HT-29 (cell line): ENCODE measurements at regions not wholly inside any gene's neighbourhood (a gene's known extent, or its start where the extent isn't known, plus 50 kb on each side); places are given as distances from the start of the nearest gene placed in this dataset.
A peak's percentile ranks its signal among the peaks of the same experiment; 100 is the strongest.

Experiments
- DNase-seq: peaks from one replicate; pipeline ENCODE4 v3.0.0-alpha.2; 2015; ENCODE audit warnings: low spot score

GRCh38 chr16:62424206-62424605 is 388.0 kb upstream of the CDH8 start:
- no peak for DNase-seq

GRCh38 chr16:62408760-62409159 is 372.5 kb upstream of the CDH8 start:
- no peak for DNase-seq

GRCh38 chr16:62406387-62406786 is 370.1 kb upstream of the CDH8 start:
- DNase-seq = no peak

- DNase-seq = no peak
These were observed 368.8 kb upstream of the CDH8 start for GRCh38 chr16:62404842-62405611.

DNA sequence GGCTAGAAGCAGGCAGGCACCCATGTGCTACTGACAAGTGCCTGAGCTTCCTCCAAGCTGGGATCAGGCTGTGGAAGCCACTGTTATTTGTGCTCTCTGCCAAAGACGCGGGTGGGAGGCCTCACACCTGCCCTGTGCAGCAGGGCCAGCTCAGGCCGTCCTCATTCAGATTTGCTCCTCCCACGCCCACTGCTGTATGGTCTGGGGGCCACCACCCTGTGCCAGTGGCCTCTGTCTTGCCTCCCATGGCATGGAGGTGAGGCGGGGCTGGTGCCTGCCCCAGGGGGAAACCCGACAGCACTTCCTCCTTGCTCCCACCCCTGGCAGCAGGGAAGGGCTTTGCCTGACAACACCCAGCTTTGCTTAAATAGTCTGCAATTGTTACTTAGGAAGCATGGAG is 356.5 kb upstream of the CDH8 start:
- no peak for DNase-seq

GRCh38 chr16:62391940-62392339 is 355.7 kb upstream of the CDH8 start:
- DNase-seq = no peak

- DNase-seq = no peak
These were observed 354.9 kb upstream of the CDH8 start for GRCh38 chr16:62391134-62391533.

DNA sequence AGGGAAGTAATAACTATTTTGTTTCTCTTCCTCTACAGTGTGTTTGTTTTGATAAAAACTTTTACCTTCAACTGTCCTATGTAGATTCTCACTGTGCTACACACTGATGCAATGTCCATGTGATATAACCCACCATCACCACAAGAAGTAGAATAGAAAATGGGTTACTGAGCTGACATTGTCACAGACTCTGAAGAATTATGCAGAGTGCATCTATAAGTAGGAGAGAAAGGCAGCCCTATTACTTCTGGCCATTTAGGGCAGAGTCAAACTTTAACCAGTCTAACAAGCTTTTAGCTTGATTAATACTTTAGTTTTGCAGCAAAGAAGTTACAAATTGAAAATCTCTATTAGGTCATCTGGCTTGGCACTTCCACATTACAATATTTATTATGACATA is 354.0 kb upstream of the CDH8 start:
- no peak for DNase-seq

DNA sequence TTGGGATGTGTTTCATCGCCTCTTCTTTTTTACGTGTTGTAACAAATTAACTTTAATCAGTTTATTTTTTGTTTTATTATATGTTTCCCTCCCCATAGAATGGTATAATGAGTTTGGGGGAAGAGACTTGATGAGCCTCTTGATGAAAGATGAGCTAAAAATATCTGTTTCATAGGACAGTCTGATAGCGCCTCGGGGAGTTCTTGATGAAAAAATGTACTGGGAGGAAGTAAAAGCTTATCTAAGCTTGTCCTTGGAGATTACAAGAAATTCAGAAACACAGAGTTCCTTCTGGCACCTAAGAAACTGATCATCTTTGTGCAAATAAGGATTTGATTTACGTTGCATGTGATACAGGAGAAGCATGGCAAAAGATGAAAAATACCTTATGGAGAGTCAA is 350.2 kb upstream of the CDH8 start:
- no peak for DNase-seq

DNA sequence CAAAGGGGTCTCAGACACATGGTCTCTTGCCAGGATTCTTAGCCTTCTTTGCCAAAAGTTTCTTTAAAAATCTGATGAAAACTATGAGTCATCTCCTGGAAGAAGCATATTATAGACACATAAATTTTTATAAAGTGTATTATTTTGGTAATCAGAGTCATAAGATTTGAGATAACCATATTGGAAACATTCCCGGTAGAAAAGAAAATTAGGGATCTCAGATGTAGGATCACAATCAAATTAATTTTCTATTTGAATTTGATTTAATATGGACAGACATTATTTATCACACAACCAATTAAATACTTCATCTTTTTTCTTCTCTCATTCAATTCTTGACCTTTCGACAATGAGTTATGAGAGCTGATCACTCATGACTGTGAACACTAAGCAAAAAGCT is 347.7 kb upstream of the CDH8 start:
- no peak for DNase-seq

DNA sequence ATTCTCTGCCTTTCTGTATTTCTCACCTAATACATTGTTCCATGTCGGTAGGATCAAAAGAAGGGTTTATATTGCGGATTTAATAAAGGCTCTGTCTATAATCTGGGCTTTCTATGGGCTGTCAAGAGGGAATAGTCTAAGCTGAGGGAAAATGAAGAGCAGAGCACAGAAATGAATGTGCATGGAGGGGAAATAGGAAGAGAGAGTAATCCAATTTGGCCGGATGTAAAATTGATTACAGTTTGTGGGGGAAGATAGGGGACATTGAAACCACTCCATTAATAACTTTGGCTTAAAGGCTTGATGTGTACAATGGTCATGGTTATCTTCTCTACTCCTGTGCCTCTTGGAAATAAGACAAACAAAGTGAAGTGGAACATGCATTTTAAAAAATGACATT is 334.2 kb upstream of the CDH8 start:
- DNase-seq = no peak

DNA sequence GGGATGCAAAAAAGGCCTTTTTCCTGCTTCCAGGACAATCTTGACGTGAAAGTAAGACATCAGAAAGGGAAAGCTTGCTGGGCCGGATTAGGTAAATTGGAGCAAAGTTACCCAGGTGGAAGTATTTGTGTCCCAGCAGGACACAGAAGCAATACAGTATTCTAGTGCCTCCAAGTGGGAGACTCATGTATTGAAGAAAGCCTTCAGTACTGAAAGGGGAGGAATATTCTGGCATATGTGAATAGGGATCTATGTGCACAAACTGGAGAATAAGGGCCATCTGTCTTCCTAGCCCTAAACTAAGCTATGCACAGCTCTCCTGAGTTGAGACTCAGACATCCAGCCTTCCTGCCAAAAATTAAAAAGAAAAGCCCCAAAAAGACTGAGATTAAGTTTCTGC is 327.3 kb upstream of the CDH8 start:
- DNase-seq = peak; percentile 1

DNA sequence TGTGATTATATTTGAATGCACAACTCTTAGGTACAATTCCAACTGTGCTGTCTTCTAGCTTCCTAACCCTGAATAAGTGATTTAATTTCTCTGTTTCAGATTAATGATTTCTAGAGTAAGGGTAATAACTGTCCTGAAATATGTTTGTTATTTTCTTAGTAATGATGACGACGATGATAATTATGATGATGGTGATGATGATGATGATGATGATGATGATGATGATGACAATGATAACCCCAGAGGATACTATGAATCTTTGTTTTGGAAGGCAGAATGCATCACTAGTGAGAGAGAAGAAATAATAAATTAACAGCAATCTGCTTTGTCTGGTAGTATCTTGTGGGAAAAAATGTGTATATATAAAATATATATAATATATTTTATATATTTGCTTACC is 317.1 kb upstream of the CDH8 start:
- no peak for DNase-seq

GRCh38 chr16:62342216-62342615 is 306.0 kb upstream of the CDH8 start:
- DNase-seq = no peak

GRCh38 chr16:62335356-62335755 is 299.1 kb upstream of the CDH8 start:
- DNase-seq = no peak

GRCh38 chr16:62321606-62322005 is 285.4 kb upstream of the CDH8 start:
- DNase-seq = no peak

GRCh38 chr16:62298600-62298999 is 262.4 kb upstream of the CDH8 start:
- no peak for DNase-seq

- DNase-seq = no peak
These were observed 258.2 kb upstream of the CDH8 start for GRCh38 chr16:62294213-62294972.

DNA sequence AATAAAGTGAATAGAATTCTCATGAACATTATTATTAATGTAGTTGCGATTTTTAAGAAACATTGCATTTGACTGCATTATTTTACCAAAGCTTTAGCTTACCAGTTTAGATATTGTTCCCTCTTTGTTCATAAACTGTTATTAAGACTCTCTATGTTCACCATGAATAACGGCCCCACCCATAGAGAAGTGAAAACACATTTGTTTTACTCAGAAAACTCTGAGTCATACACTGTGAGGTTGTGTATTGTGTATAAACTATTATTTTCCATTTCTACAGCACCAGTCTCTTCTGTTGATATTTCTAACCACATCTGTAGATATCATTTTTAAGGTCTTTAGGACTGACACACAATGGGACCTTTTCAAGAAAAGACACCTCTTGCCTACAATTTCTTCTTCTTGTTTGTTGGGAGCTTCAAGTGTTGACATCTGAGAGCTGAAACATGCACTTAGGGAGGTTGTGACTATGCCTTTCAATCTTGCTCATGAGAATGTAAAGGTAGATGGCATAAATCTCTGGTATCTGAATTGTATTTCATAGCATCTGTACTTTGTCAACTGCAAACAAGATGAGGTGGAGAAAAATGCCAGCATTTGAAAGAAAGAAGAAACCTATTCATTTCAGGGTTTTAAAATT is 252.9 kb upstream of the CDH8 start:
- DNase-seq = no peak

GRCh38 chr16:62280506-62280905 is 244.3 kb upstream of the CDH8 start:
- DNase-seq = no peak

DNA sequence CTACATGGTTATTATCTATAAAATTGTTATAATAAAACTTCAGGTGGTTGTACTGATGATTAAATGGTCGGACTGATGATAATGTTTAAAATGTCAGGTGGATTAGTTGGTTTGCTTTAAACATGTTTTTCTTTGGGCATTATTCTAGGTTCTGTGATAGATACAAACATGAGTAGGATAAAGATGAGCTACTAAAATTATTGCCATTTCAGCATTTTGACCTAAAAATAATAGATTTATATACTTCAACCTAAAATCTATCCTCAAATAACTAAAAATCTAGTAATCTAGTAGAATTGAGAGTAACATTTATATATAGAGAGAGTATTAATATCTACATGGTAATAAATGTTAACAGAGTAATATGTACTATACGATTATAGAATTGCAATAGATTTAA is 241.7 kb upstream of the CDH8 start:
- no peak for DNase-seq

GRCh38 chr16:62276637-62277036 is 240.4 kb upstream of the CDH8 start:
- DNase-seq = no peak

DNA sequence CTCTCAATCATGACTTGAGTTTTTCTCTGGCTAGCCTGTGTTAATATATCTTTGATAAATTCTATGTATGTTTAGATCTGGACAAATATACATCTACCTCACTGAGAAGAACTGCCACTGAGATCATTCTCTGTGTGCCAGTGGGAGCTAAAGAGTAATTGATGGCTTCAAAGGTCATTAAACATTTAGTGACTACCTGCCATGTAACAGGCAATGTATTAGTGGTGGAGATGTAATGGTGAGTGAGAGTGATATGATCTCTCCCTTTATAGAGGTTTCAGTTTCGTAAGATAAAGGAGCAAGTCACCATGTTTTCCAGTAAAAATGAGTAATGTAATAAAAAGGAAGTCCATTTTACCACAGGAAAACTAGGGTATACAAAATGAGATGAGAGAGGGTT is 235.8 kb upstream of the CDH8 start:
- no peak for DNase-seq
